SK-N-SH (cell line): ENCODE measurements at regions not wholly inside any gene's neighbourhood (a gene's known extent, or its start where the extent isn't known, plus 50 kb on each side); places are given as distances from the start of the nearest gene placed in this dataset.

Experiments used
- CTCF ChIA-PET: fragments of 300-600, 350-600 bp; formaldehyde crosslinking; extraction: SDS; loops from one replicate; lab custom pipeline; 2021; lab: Yijun Ruan, JAX
- POLR2A ChIA-PET: fragments of 350-600 bp; sonication (Branson Sonifier 250); formaldehyde crosslinking; extraction: SDS; loops from one replicate; lab custom pipeline; 2020; ENCODE audit warnings: antibody characterized with exemption, inconsistent platforms; lab: Yijun Ruan, JAX
- DNase-seq: peaks from one replicate; pipeline ENCODE4 v3.0.0; 2012
- H2AFZ ChIP-seq: fragments of 200-600 bp; sonication (generic); 2 replicates; pipeline ENCODE4 v1.8.1; 2016; ENCODE audit warnings: antibody characterized with exemption, mild to moderate bottlenecking, low read depth
- H3F3A ChIP-seq: fragments of 200-600 bp; sonication (generic); replicated peaks from 2 replicates; pipeline ENCODE3; 2016; ENCODE audit warnings: antibody characterized with exemption, mild to moderate bottlenecking; ENCODE audit not compliant: insufficient read depth
- H3K27ac ChIP-seq, 2 experiments: fragments of 200-500 bp in 1 of 2; fragments of 200-600 bp in 1 of 2; sonication (Bioruptor generic) in 1 of 2; sonication (generic), shearing (Covaris generic) in 1 of 2; 2 replicates each; pipeline versions ENCODE4 v1.5.1 to v1.6.1; 2014 to 2016; ENCODE audit warnings: low read depth in 2 of 2, inconsistent platforms in 1 of 2, low read length in 1 of 2, mild to moderate bottlenecking in 1 of 2, mixed read lengths in 1 of 2
- H3K27me3 ChIP-seq: fragments of 200-600 bp; sonication (generic), shearing (Covaris generic); 2 replicates; pipeline ENCODE4 v1.6.1; 2016; ENCODE audit warnings: mixed run types; ENCODE audit not compliant: insufficient read depth
- H3K36me3 ChIP-seq, 2 experiments: fragments of 200-500 bp in 1 of 2; fragments of 200-600 bp in 1 of 2; sonication (Bioruptor generic) in 1 of 2; sonication (generic) in 1 of 2; replicated peaks in 1 of 2; 2 replicates each; pipeline versions ENCODE3 to v1.5.1; 2014 to 2016; ENCODE audit warnings: low read length in 1 of 2, mild to moderate bottlenecking in 1 of 2; ENCODE audit not compliant: insufficient read depth in 2 of 2, control insufficient read depth in 1 of 2
- H3K4me1 ChIP-seq, 2 experiments: fragments of 200-500 bp in 1 of 2; fragments of 200-600 bp in 1 of 2; sonication (Bioruptor generic) in 1 of 2; sonication (generic), shearing (Covaris generic) in 1 of 2; 2 replicates each; pipeline versions ENCODE4 v1.5.1 to v1.6.1; 2014 to 2016; ENCODE audit warnings: low read depth in 1 of 2, low read length in 1 of 2, mixed run types in 1 of 2; ENCODE audit not compliant: insufficient read depth in 2 of 2, control insufficient read depth in 1 of 2
- H3K4me2 ChIP-seq: fragments of 200-600 bp; sonication (generic), shearing (Covaris generic); 2 replicates; pipeline ENCODE4 v1.6.1; 2017; ENCODE audit warnings: mixed run types
- H3K4me3 ChIP-seq, 2 experiments: fragments of 200-500 bp in 1 of 2; fragments of 200-600 bp in 1 of 2; sonication (Bioruptor generic) in 1 of 2; sonication (generic), shearing (Covaris generic) in 1 of 2; 2 replicates each; pipeline versions ENCODE4 v1.5.1 to v1.8.1; 2014 to 2016; ENCODE audit warnings: low read depth in 2 of 2, inconsistent platforms in 1 of 2, low read length in 1 of 2, mild to moderate bottlenecking in 1 of 2, mixed read lengths in 1 of 2, moderate library complexity in 1 of 2
- H3K79me2 ChIP-seq: fragments of 200-600 bp; sonication (generic); 2 replicates; pipeline ENCODE4 v1.8.1; 2017; ENCODE audit warnings: mild to moderate bottlenecking; ENCODE audit not compliant: insufficient read depth
- H3K9ac ChIP-seq: fragments of 200-600 bp; sonication (generic); 2 replicates; pipeline ENCODE4 v1.6.1; 2017; ENCODE audit warnings: mixed run types
- H3K9me2 ChIP-seq: fragments of 200-600 bp; sonication (generic); 2 replicates; pipeline ENCODE4 v1.6.1; 2017; ENCODE audit warnings: mixed run types
- H3K9me3 ChIP-seq: fragments of 200-600 bp; sonication (generic); 2 replicates; pipeline ENCODE4 v1.6.1; 2017; ENCODE audit warnings: mixed run types, mild to moderate bottlenecking, moderate library complexity
- H4K20me1 ChIP-seq: fragments of 200-600 bp; sonication (generic); 2 replicates; pipeline ENCODE4 v1.6.1; 2017; ENCODE audit warnings: mild to moderate bottlenecking, mixed run types; ENCODE audit not compliant: insufficient read depth
- ELF1 ChIP-seq: IDR thresholded peaks from 2 replicates; pipeline ENCODE4 v1.4.0; 2012
- FOSL2 ChIP-seq: IDR thresholded peaks from 2 replicates; pipeline ENCODE4 v1.4.0; 2012; ENCODE audit warnings: low read depth, mild to moderate bottlenecking, moderate library complexity, borderline replicate concordance
- GATA2 ChIP-seq: sonication (generic); formaldehyde crosslinking; IDR thresholded peaks from 2 replicates; pipeline ENCODE4 v1.5.0; 2020; ENCODE audit warnings: mild to moderate bottlenecking, missing genetic modification reagents
- MAX ChIP-seq: IDR thresholded peaks from 2 replicates; pipeline ENCODE4 v1.4.0; 2012; ENCODE audit warnings: low read depth
- NFIC ChIP-seq: IDR thresholded peaks from 2 replicates; pipeline ENCODE4 v1.4.0; 2012; ENCODE audit warnings: borderline replicate concordance
- RAD21 ChIP-seq: IDR thresholded peaks from 2 replicates; pipeline ENCODE4 v1.6.1; 2012; ENCODE audit warnings: mild to moderate bottlenecking, low read length
- RCOR1 ChIP-seq: fragments of 150-350 bp; IDR thresholded peaks from 2 replicates; pipeline ENCODE4 v1.6.1; 2017; ENCODE audit warnings: antibody characterized with exemption, low read length
- RXRA ChIP-seq: IDR thresholded peaks from 2 replicates; pipeline ENCODE4 v1.4.0; 2012; ENCODE audit warnings: low read depth, mild to moderate bottlenecking, borderline replicate concordance
- SIN3A ChIP-seq: IDR thresholded peaks from 2 replicates; pipeline ENCODE4 v1.6.1; 2012; ENCODE audit warnings: low read depth, mild to moderate bottlenecking, low read length, moderate library complexity, borderline replicate concordance
- TEAD4 ChIP-seq: IDR thresholded peaks from 2 replicates; pipeline ENCODE4 v1.4.0; 2012; ENCODE audit warnings: mild to moderate bottlenecking, borderline replicate concordance; ENCODE audit not compliant: insufficient read depth
- ZBTB33 ChIP-seq: IDR thresholded peaks from 2 replicates; pipeline ENCODE4 v1.4.0; 2012; ENCODE audit warnings: low read depth, borderline replicate concordance
- WGBS: methylation state at CpG from one replicate; pipeline ENCODE4 v1.1.6; 2017; ENCODE audit warnings: low lambda C conversion rate; 5-methylcytosine and 5-hydroxymethylcytosine counted together

GRCh38 chr21:38953516-38953915, 147.8 kb downstream of the ETS2 start:
- WGBS: 72% methylated on average over 5 of the region's 5 CpGs
- H3F3A ChIP-seq: peaks cover 3% of the 10 kb centered on the region
- H3K79me2 ChIP-seq: no peaks in the 10 kb centered on the region
- no peak for DNase-seq
- no peak overlapping the region for H3K9ac ChIP-seq
- no peaks in the 10 kb centered on the region for H3K9me2 ChIP-seq
- no peak overlapping the region for H2AFZ ChIP-seq
- H3K27me3 ChIP-seq: no peaks in the 10 kb centered on the region
- no peaks in the 10 kb centered on the region for H4K20me1 ChIP-seq
- no peak overlapping the region for H3K4me3 ChIP-seq
- TF ChIP-seq SIN3A (no peak), RCOR1 (no peak), TEAD4 (no peak), ELF1 (no peak), ZBTB33 (no peak), NFIC (no peak), MAX (no peak), RAD21 (no peak)
- CTCF ChIA-PET: no interaction called here
- no peaks in the 10 kb centered on the region for H3K9me3 ChIP-seq
- peaks cover 0 to 28% of the 10 kb centered on the region in 2 experiments; a peak in 1 of 4 replicates for H3K4me1 ChIP-seq
- no peak overlapping the region for H3K4me2 ChIP-seq
- no peak overlapping the region for H3K27ac ChIP-seq
- H3K36me3 ChIP-seq: no peaks in the 10 kb centered on the region
- POLR2A ChIA-PET: no interaction called here

- ChIA-PET POLR2A (no interaction called here), CTCF (interaction anchor here (1.3 kb wide), 1 partner anchor 17 kb away, joined by 3 read pairs; no protein-coding TSS in a partner anchor)
- no peaks in the 10 kb centered on the region for H3K9me2 ChIP-seq
- H3K4me3 ChIP-seq: no peak overlapping the region
- TF ChIP-seq GATA2 (CRISPR knock-in tag) (no peak), ELF1 (no peak), FOSL2 (no peak), RXRA (no peak), RAD21 (no peak)
- H3K79me2 ChIP-seq: no peaks in the 10 kb centered on the region
- H3K27me3 ChIP-seq: no peaks in the 10 kb centered on the region
- peaks cover 0 to 25% of the 10 kb centered on the region in 2 experiments; a peak in 1 of 4 replicates for H3K4me1 ChIP-seq
- no peak overlapping the region for H3K4me2 ChIP-seq
- H2AFZ ChIP-seq: no peak overlapping the region
- H3K27ac ChIP-seq: no peak overlapping the region
- H3K9ac ChIP-seq: no peak overlapping the region
- WGBS: 48% methylated on average over 3 of the region's 3 CpGs
- H3K36me3 ChIP-seq: no peaks in the 10 kb centered on the region
- DNase-seq: no peak
- peaks cover 3% of the 10 kb centered on the region for H3F3A ChIP-seq
- no peaks in the 10 kb centered on the region for H4K20me1 ChIP-seq
- no peaks in the 10 kb centered on the region for H3K9me3 ChIP-seq
These were observed 147.2 kb downstream of the ETS2 start for GRCh38 chr21:38952890-38953289.
